ENCODE measurements at regions not wholly inside any gene's neighbourhood (a gene's known extent, or its start where the extent isn't known, plus 50 kb on each side); places are given as distances from the start of the nearest gene placed in this dataset.

- TF ChIP-seq, protein P1, sequence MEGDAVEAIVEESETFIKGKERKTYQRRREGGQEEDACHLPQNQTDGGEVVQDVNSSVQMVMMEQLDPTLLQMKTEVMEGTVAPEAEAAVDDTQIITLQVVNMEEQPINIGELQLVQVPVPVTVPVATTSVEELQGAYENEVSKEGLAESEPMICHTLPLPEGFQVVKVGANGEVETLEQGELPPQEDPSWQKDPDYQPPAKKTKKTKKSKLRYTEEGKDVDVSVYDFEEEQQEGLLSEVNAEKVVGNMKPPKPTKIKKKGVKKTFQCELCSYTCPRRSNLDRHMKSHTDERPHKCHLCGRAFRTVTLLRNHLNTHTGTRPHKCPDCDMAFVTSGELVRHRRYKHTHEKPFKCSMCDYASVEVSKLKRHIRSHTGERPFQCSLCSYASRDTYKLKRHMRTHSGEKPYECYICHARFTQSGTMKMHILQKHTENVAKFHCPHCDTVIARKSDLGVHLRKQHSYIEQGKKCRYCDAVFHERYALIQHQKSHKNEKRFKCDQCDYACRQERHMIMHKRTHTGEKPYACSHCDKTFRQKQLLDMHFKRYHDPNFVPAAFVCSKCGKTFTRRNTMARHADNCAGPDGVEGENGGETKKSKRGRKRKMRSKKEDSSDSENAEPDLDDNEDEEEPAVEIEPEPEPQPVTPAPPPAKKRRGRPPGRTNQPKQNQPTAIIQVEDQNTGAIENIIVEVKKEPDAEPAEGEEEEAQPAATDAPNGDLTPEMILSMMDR (IDR thresholded peaks at IDR 0.05 in 8 of 11, conservative IDR thresholded peaks at IDR 0.05 in 3 of 11) = no peak
- TF ChIP-seq POLR2AphosphoS5 (IDR thresholded peaks at IDR 0.05) = no peak
- no peak for TF ChIP-seq POLR2A (IDR thresholded peaks at IDR 0.05)
Measured at GRCh38 chr12:67545298-67545697, 103.2 kb upstream of the DYRK2 start.

All from spleen (tissue), 7 donors.